H9 (cell line): ENCODE measurements at regions not wholly inside any gene's neighbourhood (a gene's known extent, or its start where the extent isn't known, plus 50 kb on each side); places are given as distances from the start of the nearest gene placed in this dataset.

ENCODE experiments used
- DNase-seq: peaks from one replicate; pipeline ENCODE4 v3.0.0-alpha.2; 2017
- H2AFZ ChIP-seq: one replicate; pipeline ENCODE4 v1.6.1; 2013; ENCODE audit warnings: mild to moderate bottlenecking, low read length, control low read depth, moderate library complexity
- H2AK5ac ChIP-seq: 2 replicates; pipeline ENCODE4 v1.6.1; 2013; ENCODE audit warnings: low read length, control low read depth, mixed read lengths; ENCODE audit not compliant: insufficient read length
- H2BK120ac ChIP-seq: one replicate; pipeline ENCODE4 v1.6.1; 2013; ENCODE audit warnings: low read depth, mild to moderate bottlenecking, low read length, control low read depth, inconsistent platforms; ENCODE audit not compliant: poor library complexity, severe bottlenecking
- H2BK12ac ChIP-seq: 2 replicates; pipeline ENCODE4 v1.6.1; 2013; ENCODE audit warnings: low read length, control low read depth, mixed read lengths, low read depth; ENCODE audit not compliant: insufficient read length
- H2BK15ac ChIP-seq: 2 replicates; pipeline ENCODE4 v1.6.1; 2013; ENCODE audit warnings: low read depth, low read length, control low read depth
- H2BK20ac ChIP-seq: one replicate; pipeline ENCODE4 v1.6.1; 2013; ENCODE audit warnings: low read depth, mild to moderate bottlenecking, low read length, control low read depth, inconsistent platforms; ENCODE audit not compliant: poor library complexity, severe bottlenecking
- H2BK5ac ChIP-seq: 2 replicates; pipeline ENCODE4 v1.6.1; 2013; ENCODE audit warnings: low read length, control low read depth, mixed read lengths; ENCODE audit not compliant: insufficient read length
- H3K14ac ChIP-seq: 2 replicates; pipeline ENCODE4 v1.6.1; 2013; ENCODE audit warnings: low read length, control low read depth; ENCODE audit not compliant: insufficient read depth
- H3K18ac ChIP-seq: 2 replicates; pipeline ENCODE4 v1.6.1; 2013; ENCODE audit warnings: low read depth, mild to moderate bottlenecking, mixed read lengths, low read length, control low read depth; ENCODE audit not compliant: insufficient read length
- H3K23ac ChIP-seq: 2 replicates; pipeline ENCODE4 v1.6.1; 2013; ENCODE audit warnings: low read length, control low read depth, mixed read lengths, low read depth; ENCODE audit not compliant: insufficient read length
- H3K23me2 ChIP-seq: 2 replicates; pipeline ENCODE4 v1.6.1; 2013; ENCODE audit warnings: low read depth, mild to moderate bottlenecking, mixed read lengths, low read length, control low read depth; ENCODE audit not compliant: insufficient read length, poor library complexity, severe bottlenecking
- H3K27ac ChIP-seq: 2 replicates; pipeline ENCODE4 v1.5.1; 2013; ENCODE audit warnings: low read length, control low read depth, mixed read lengths, low read depth; ENCODE audit not compliant: insufficient read length
- H3K27me3 ChIP-seq: 2 replicates; pipeline ENCODE4 v1.6.1; 2013; ENCODE audit warnings: low read length, control low read depth, inconsistent platforms; ENCODE audit not compliant: insufficient read depth
- H3K4ac ChIP-seq: 2 replicates; pipeline ENCODE4 v1.6.1; 2013; ENCODE audit warnings: low read depth, mild to moderate bottlenecking, control low read depth, inconsistent platforms, low read length, moderate library complexity
- H3K4me1 ChIP-seq: 2 replicates; pipeline ENCODE4 v1.6.1; 2013; ENCODE audit warnings: low read length, control low read depth, inconsistent platforms; ENCODE audit not compliant: insufficient read depth
- H3K4me2 ChIP-seq: 2 replicates; pipeline ENCODE4 v1.6.1; 2013; ENCODE audit warnings: low read length, control low read depth, mixed read lengths; ENCODE audit not compliant: insufficient read length, insufficient read depth
- H3K56ac ChIP-seq: 2 replicates; pipeline ENCODE4 v1.6.1; 2013; ENCODE audit warnings: low read depth, mild to moderate bottlenecking, mixed read lengths, low read length, control low read depth; ENCODE audit not compliant: insufficient read length
- H3K79me1 ChIP-seq: 2 replicates; pipeline ENCODE4 v1.6.1; 2013; ENCODE audit warnings: low read depth, mild to moderate bottlenecking, moderate library complexity, low read length, control low read depth, inconsistent platforms; ENCODE audit not compliant: insufficient read depth, poor library complexity, severe bottlenecking
- H3K79me2 ChIP-seq: 2 replicates; pipeline ENCODE4 v1.6.1; 2013; ENCODE audit warnings: low read length, control low read depth, inconsistent platforms; ENCODE audit not compliant: insufficient read depth
- H3K9ac ChIP-seq: 2 replicates; pipeline ENCODE4 v1.6.1; 2013; ENCODE audit warnings: low read length, control low read depth, mixed read lengths; ENCODE audit not compliant: insufficient read length; ENCODE audit errors: extremely low read depth
- H3K9me3 ChIP-seq: one replicate; pipeline ENCODE4 v1.6.1; 2013; ENCODE audit warnings: low read depth, low read length, inconsistent platforms; ENCODE audit not compliant: control insufficient read depth
- H3T11ph ChIP-seq: one replicate; pipeline ENCODE4 v1.6.1; 2013; ENCODE audit warnings: mild to moderate bottlenecking, low read length, control low read depth, inconsistent platforms
- H4K20me1 ChIP-seq: one replicate; pipeline ENCODE4 v1.6.1; 2013; ENCODE audit not compliant: control insufficient read depth, insufficient read length, insufficient read depth
- H4K5ac ChIP-seq: 2 replicates; pipeline ENCODE4 v1.6.1; 2013; ENCODE audit warnings: low read depth, mild to moderate bottlenecking, mixed read lengths, low read length, control low read depth; ENCODE audit not compliant: insufficient read length
- H4K8ac ChIP-seq: replicated peaks from 2 replicates; pipeline ENCODE4 v1.6.1; 2013; ENCODE audit warnings: low read length, control low read depth, mixed read lengths, low read depth; ENCODE audit not compliant: insufficient read length
- H4K91ac ChIP-seq: 2 replicates; pipeline ENCODE4 v1.6.1; 2013; ENCODE audit warnings: low read depth, mild to moderate bottlenecking, moderate library complexity, mixed read lengths, low read length, control low read depth; ENCODE audit not compliant: insufficient read length
- H3K27ac Mint-ChIP-seq, 3 experiments: 2 replicates in 2 of 3; 3 replicates in 1 of 3; pipeline ENCODE4 v1.8.0; 2020 to 2021; ENCODE audit warnings: mixed read lengths in 3 of 3, mild to moderate bottlenecking in 1 of 3, moderate library complexity in 1 of 3
- H3K27me3 Mint-ChIP-seq: 2 replicates; pipeline ENCODE4 v1.8.0; 2021; ENCODE audit warnings: low read depth, mild to moderate bottlenecking, moderate library complexity, mixed read lengths
- H3K36me3 Mint-ChIP-seq, 3 experiments: 2 replicates in 2 of 3; 3 replicates in 1 of 3; pipeline ENCODE4 v1.8.0; 2020 to 2021; ENCODE audit warnings: low read depth in 3 of 3, mixed read lengths in 3 of 3; ENCODE audit not compliant: insufficient read depth in 1 of 3
- H3K4me1 Mint-ChIP-seq, 2 experiments: 2 replicates each; pipeline ENCODE4 v1.8.0; 2020; ENCODE audit warnings: mixed read lengths in 2 of 2
- H3K4me3 Mint-ChIP-seq, 2 experiments: 2 replicates in 1 of 2; 3 replicates in 1 of 2; pipeline ENCODE4 v1.8.0; 2020 to 2021; ENCODE audit warnings: mild to moderate bottlenecking in 2 of 2, mixed read lengths in 2 of 2, moderate library complexity in 1 of 2
- H3K9me3 Mint-ChIP-seq, 2 experiments: 2 replicates in 1 of 2; 3 replicates in 1 of 2; pipeline ENCODE4 v1.8.0; 2020; ENCODE audit warnings: mild to moderate bottlenecking in 2 of 2, mixed read lengths in 2 of 2, moderate library complexity in 1 of 2
- CTCF ChIP-seq: fragments of 200-600 bp; sonication (generic); conservative IDR thresholded peaks from 3 replicates; pipeline ENCODE4 v1.8.0; 2021; ENCODE audit warnings: antibody characterized with exemption, mild to moderate bottlenecking
- WGBS: extraction: QIAGEN DNeasy Blood & Tissue Kit; methylation state at CpG from one replicate; pipeline ENCODE4 v1.1.7; 2013; ENCODE audit warnings: missing lambda C conversion rate, low lambda C conversion rate, mixed read lengths; ENCODE audit not compliant: insufficient read length; ENCODE audit errors: extremely low coverage; 5-methylcytosine and 5-hydroxymethylcytosine counted together

- H3T11ph ChIP-seq: no peak overlapping the region
- H2BK120ac ChIP-seq: no peak overlapping the region
- no CpG with 5 or more reads among the region's 1 CpG for WGBS
- H3K56ac ChIP-seq: no peak overlapping the region
- Mint-ChIP-seq H3K27me3 (peaks cover 99% of the 10 kb centered on the region), H3K36me3 (no peaks in the 10 kb centered on the region; a peak in 1 of 7 replicates), H3K9me3 (peaks cover 0 to 2% of the 10 kb centered on the region in 2 experiments; a peak in 1 of 5 replicates), H3K27ac (no peak overlapping the region), H3K4me1 (peaks cover 21 to 34% of the 10 kb centered on the region in 2 experiments), H3K4me3 (no peak overlapping the region)
- H2BK12ac ChIP-seq: no peak overlapping the region
- no peaks in the 10 kb centered on the region for H3K23me2 ChIP-seq
- H3K4me1 ChIP-seq: no peaks in the 10 kb centered on the region
- H3K9ac ChIP-seq: no peak overlapping the region
- H3K27me3 ChIP-seq: peaks cover 50% of the 10 kb centered on the region
- no peak overlapping the region for H2BK20ac ChIP-seq
- H3K27ac ChIP-seq: no peak overlapping the region
- no peaks in the 10 kb centered on the region for H4K20me1 ChIP-seq
- no peaks in the 10 kb centered on the region for H3K79me2 ChIP-seq
- no peak overlapping the region for H4K8ac ChIP-seq
- H3K4ac ChIP-seq: no peak overlapping the region
- H2AFZ ChIP-seq: no peak overlapping the region
- no peak for DNase-seq
- H3K9me3 ChIP-seq: no peaks in the 10 kb centered on the region
- H3K14ac ChIP-seq: no peak overlapping the region
- no peak overlapping the region for H3K23ac ChIP-seq
- no peak for TF ChIP-seq CTCF
- H3K18ac ChIP-seq: no peak overlapping the region
- no peak overlapping the region for H2BK5ac ChIP-seq
- H3K4me2 ChIP-seq: no peak overlapping the region
- no peak overlapping the region for H2AK5ac ChIP-seq
- no peak overlapping the region for H2BK15ac ChIP-seq
- H4K5ac ChIP-seq: no peak overlapping the region
- H3K79me1 ChIP-seq: no peaks in the 10 kb centered on the region
- H4K91ac ChIP-seq: no peak overlapping the region
Measured at GRCh38 chr7:91357379-91357778, 93.1 kb downstream of the FZD1 start.
